Panc1 (cell line): ENCODE measurements at regions not wholly inside any gene's neighbourhood (a gene's known extent, or its start where the extent isn't known, plus 50 kb on each side); places are given as distances from the start of the nearest gene placed in this dataset.

Experiments
- ATAC-seq: fragments of 200-7000 bp; cut with Tn5 transposase; 2 replicates; pipeline ENCODE4 v1.9.1; 2020; ENCODE audit warnings: mild to moderate bottlenecking, moderate library complexity
- BruUV-seq: library from RNA; stranded (reverse); fragments of 400-500 nt; replicated peaks from 2 replicates; lab custom pipeline; 2021; lab: Mats Ljungman, UMichigan
- CTCF ChIA-PET: fragments of 300-600 bp; sonication (Branson Sonifier 250); formaldehyde crosslinking; loops from one replicate; lab custom pipeline; 2022; ENCODE audit warnings: antibody characterized with exemption; lab: Charles Lee
- POLR2A ChIA-PET: fragments of 300-600 bp; sonication (Branson Sonifier 250); formaldehyde crosslinking; loops from one replicate; lab custom pipeline; 2022; ENCODE audit warnings: antibody characterized with exemption; lab: Charles Lee
- DNase-seq: peaks from one replicate; pipeline ENCODE4 v3.0.0-alpha.2; 2010; ENCODE audit warnings: low read depth, low spot score
- H3K27ac ChIP-seq: 2 replicates; pipeline ENCODE4 v1.5.1; 2011; ENCODE audit warnings: mild to moderate bottlenecking, low read length, inconsistent platforms
- H3K27me3 ChIP-seq: fragments of 200-500 bp; sonication (Bioruptor generic); 2 replicates; pipeline ENCODE4 v1.6.0; 2014; ENCODE audit warnings: low read length, inconsistent platforms; ENCODE audit not compliant: control insufficient read depth, insufficient read depth
- H3K36me3 ChIP-seq: fragments of 200-500 bp; sonication (Bioruptor generic); 2 replicates; pipeline ENCODE4 v1.5.1; 2014; ENCODE audit warnings: inconsistent platforms, mild to moderate bottlenecking, low read length, moderate library complexity; ENCODE audit not compliant: control insufficient read depth, insufficient read depth
- H3K4me1 ChIP-seq: 2 replicates; pipeline ENCODE4 v1.5.1; 2011; ENCODE audit warnings: inconsistent platforms, mild to moderate bottlenecking, low read length, moderate library complexity; ENCODE audit not compliant: control insufficient read depth, insufficient read depth
- H3K4me3 ChIP-seq, 2 experiments: 2 replicates each; pipeline ENCODE4 v1.5.1; 2011 to 2012; ENCODE audit warnings: low read depth in 2 of 2, low read length in 2 of 2, mild to moderate bottlenecking in 2 of 2, inconsistent platforms in 1 of 2, moderate library complexity in 1 of 2
- H3K9me3 ChIP-seq: fragments of 200-500 bp; sonication (Bioruptor generic); 2 replicates; pipeline ENCODE4 v1.5.1; 2014; ENCODE audit warnings: low read depth, mild to moderate bottlenecking, inconsistent platforms, low read length, moderate library complexity; ENCODE audit not compliant: control insufficient read depth, insufficient read depth
- CTCF ChIP-seq: fragments of 450-650 bp; IDR thresholded peaks from 2 replicates; pipeline ENCODE4 v1.5.1; 2017; ENCODE audit warnings: mild to moderate bottlenecking
- POLR2AphosphoS5 ChIP-seq: IDR thresholded peaks from 2 replicates; pipeline ENCODE4 v1.6.1; 2012; ENCODE audit warnings: mild to moderate bottlenecking, low read depth, low read length, moderate library complexity
- SIN3A ChIP-seq: IDR thresholded peaks from 2 replicates; pipeline ENCODE4 v1.6.1; 2012; ENCODE audit warnings: low read depth, mild to moderate bottlenecking, low read length, moderate library complexity, borderline replicate concordance; ENCODE audit not compliant: insufficient read depth
- TCF7L2 ChIP-seq: IDR thresholded peaks from 2 replicates; pipeline ENCODE4 v1.6.1; 2011; ENCODE audit warnings: mild to moderate bottlenecking, low read depth, low read length, inconsistent platforms
- in situ Hi-C: cut with HindIII; loops from 2 replicates; pipeline ENCODE4 v1.10.0; 2016; ENCODE audit warnings: low sequenced_read_pairs, low pct_unique_long_range_greater_than_20kb
- intact Hi-C: fragments of 100-400 bp; cut with micrococcal nuclease; formaldehyde crosslinking; loops from one replicate; pipeline ENCODE4 v1.10.0; 2022; ENCODE audit not compliant: unreplicated experiment
- TF ChIP-seq, protein P1 (sequence below), 2 experiments: IDR thresholded peaks; 2 replicates each; pipeline ENCODE4 v1.6.1; 2011 to 2012; ENCODE audit warnings: low read depth in 2 of 2, control low read depth in 1 of 2, low read length in 1 of 2, mild to moderate bottlenecking in 1 of 2, moderate library complexity in 1 of 2; ENCODE audit not compliant: insufficient read depth in 1 of 2

DNA sequence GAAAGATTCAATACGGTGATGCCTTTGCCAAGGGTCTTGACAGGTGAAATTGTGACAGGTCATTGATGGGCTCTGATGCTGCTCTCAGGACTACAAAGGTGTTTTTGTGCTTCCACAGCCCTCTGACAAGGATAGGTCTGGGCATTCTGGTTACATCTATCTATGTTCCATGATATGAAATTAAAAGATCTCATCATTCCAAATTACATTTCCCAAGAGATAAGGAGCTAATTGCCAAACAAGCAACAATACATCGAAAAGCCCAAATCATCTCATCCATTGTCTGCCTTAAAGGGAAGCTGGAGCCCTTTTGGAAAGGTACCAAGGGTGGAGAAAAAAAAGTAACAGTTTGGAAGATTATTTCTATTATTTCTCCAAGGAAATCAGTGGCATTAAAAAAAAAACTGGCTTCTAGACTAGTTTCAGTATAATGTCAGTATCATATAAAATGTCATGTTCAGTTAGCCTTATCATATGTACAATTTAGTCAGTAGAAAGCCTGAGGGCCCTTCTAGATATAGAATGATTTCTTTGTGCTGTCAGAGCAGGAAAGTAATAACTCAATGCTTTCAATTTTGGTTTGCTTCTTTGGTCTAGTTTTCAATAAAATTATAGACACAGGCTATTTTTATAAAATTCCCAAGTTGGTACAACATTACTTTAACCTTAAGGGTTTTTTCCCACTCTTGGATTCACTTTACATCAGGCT, 224.5 kb upstream of the GPRIN3 start:
- DNase-seq (no peak), ATAC-seq (no peak)
- CTCF ChIA-PET = no interaction called here
- no peaks in the 10 kb centered on the region for H3K36me3 ChIP-seq
- in situ Hi-C loops (no loop called here), intact Hi-C loops (no loop called here)
- H3K4me1 ChIP-seq = no peaks in the 10 kb centered on the region
- no peak overlapping the region for H3K27ac ChIP-seq
- POLR2A ChIA-PET = no interaction called here
- H3K27me3 ChIP-seq = no peaks in the 10 kb centered on the region
- no peak overlapping the region for H3K4me3 ChIP-seq
- TF ChIP-seq SIN3A (no peak), TCF7L2 (no peak), POLR2AphosphoS5 (no peak), CTCF (no peak)
- no TSS peak for BruUV-seq
- H3K9me3 ChIP-seq = no peaks in the 10 kb centered on the region

GRCh38 chr4:89528526-89529133, 221.0 kb upstream of the GPRIN3 start:
- no TSS peak for BruUV-seq
- TF ChIP-seq, protein P1, sequence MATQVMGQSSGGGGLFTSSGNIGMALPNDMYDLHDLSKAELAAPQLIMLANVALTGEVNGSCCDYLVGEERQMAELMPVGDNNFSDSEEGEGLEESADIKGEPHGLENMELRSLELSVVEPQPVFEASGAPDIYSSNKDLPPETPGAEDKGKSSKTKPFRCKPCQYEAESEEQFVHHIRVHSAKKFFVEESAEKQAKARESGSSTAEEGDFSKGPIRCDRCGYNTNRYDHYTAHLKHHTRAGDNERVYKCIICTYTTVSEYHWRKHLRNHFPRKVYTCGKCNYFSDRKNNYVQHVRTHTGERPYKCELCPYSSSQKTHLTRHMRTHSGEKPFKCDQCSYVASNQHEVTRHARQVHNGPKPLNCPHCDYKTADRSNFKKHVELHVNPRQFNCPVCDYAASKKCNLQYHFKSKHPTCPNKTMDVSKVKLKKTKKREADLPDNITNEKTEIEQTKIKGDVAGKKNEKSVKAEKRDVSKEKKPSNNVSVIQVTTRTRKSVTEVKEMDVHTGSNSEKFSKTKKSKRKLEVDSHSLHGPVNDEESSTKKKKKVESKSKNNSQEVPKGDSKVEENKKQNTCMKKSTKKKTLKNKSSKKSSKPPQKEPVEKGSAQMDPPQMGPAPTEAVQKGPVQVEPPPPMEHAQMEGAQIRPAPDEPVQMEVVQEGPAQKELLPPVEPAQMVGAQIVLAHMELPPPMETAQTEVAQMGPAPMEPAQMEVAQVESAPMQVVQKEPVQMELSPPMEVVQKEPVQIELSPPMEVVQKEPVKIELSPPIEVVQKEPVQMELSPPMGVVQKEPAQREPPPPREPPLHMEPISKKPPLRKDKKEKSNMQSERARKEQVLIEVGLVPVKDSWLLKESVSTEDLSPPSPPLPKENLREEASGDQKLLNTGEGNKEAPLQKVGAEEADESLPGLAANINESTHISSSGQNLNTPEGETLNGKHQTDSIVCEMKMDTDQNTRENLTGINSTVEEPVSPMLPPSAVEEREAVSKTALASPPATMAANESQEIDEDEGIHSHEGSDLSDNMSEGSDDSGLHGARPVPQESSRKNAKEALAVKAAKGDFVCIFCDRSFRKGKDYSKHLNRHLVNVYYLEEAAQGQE (IDR thresholded peaks at IDR 0.05; ENCODE audit: insufficient read depth in 1 of 2, low read depth in 2 of 2, low read length in 1 of 2) = no peak
- TF ChIP-seq POLR2AphosphoS5 (no peak), TCF7L2 (no peak), CTCF (no peak), SIN3A (no peak)
- intact Hi-C loops = no loop called here

More at GRCh38 chr4:89528526-89529133, 221.0 kb upstream of the GPRIN3 start:
- POLR2A ChIA-PET = no interaction called here
- Histone ChIP-seq H3K9me3 (no peaks in the 10 kb centered on the region), H3K36me3 (no peaks in the 10 kb centered on the region), H3K4me1 (no peaks in the 10 kb centered on the region), H3K27me3 (no peaks in the 10 kb centered on the region), H3K4me3 (no peak overlapping the region), H3K27ac (no peak overlapping the region)
- CTCF ChIA-PET = no interaction called here
- in situ Hi-C loops = no loop called here
- DNase-seq (no peak), ATAC-seq (no peak)
